HG03196 (cell line): ENCODE measurements at regions not wholly inside any gene's neighbourhood (a gene's known extent, or its start where the extent isn't known, plus 50 kb on each side); places are given as distances from the start of the nearest gene placed in this dataset.
"Not testable (repeated sequence)": the region's sequence is repeated elsewhere in the genome, so short reads cannot be mapped to it uniquely, and the experiment has no call there.

Source experiments
- ATAC-seq: cut with Tn5 transposase; IDR thresholded peaks from one replicate; pipeline ENCODE4 v1.9.1; 2021; ENCODE audit not compliant: unreplicated experiment

- ATAC-seq = not testable (repeated sequence)
Measured at GRCh38 chrX:909068-909467, 278.5 kb downstream of the SHOX start.

GRCh38 chrX:906586-906985 lies 276.0 kb downstream of the SHOX start:
- no peak for ATAC-seq

GRCh38 chrX:905848-906566 lies 275.4 kb downstream of the SHOX start:
- no peak for ATAC-seq

- no peak for ATAC-seq
Measured at GRCh38 chrX:903116-903515, 272.5 kb downstream of the SHOX start.

- ATAC-seq = no peak
Measured at GRCh38 chrX:896256-896655, 265.7 kb downstream of the SHOX start.

- no peak for ATAC-seq
Measured at GRCh38 chrX:889966-890651, 259.5 kb downstream of the SHOX start.

- not testable (repeated sequence) for ATAC-seq
Measured at GRCh38 chrX:887724-888123, 257.1 kb downstream of the SHOX start.

GRCh38 chrX:883588-883987 lies 253.0 kb downstream of the SHOX start:
- no peak for ATAC-seq

- ATAC-seq = not testable (repeated sequence)
Measured at GRCh38 chrX:879756-880698, 249.4 kb downstream of the SHOX start.

- ATAC-seq = no peak
Measured at GRCh38 chrX:874061-874460, 243.5 kb downstream of the SHOX start.

GRCh38 chrX:873016-873415 lies 242.4 kb downstream of the SHOX start:
- ATAC-seq = no peak

GRCh38 chrX:872090-872489 lies 241.5 kb downstream of the SHOX start:
- no peak for ATAC-seq

GRCh38 chrX:871626-872025 lies 241.0 kb downstream of the SHOX start:
- no peak for ATAC-seq

- ATAC-seq = no peak
Measured at GRCh38 chrX:867966-868647, 237.5 kb downstream of the SHOX start.

GRCh38 chrX:867502-867901 lies 236.9 kb downstream of the SHOX start:
- no peak for ATAC-seq

GRCh38 chrX:866441-866990 lies 235.9 kb downstream of the SHOX start:
- no peak for ATAC-seq

GRCh38 chrX:865422-865821 lies 234.8 kb downstream of the SHOX start:
- ATAC-seq = no peak

GRCh38 chrX:861921-862320 lies 231.3 kb downstream of the SHOX start:
- ATAC-seq = no peak

GRCh38 chrX:861340-861890 lies 230.8 kb downstream of the SHOX start:
- no peak for ATAC-seq

GRCh38 chrX:859329-859728 lies 228.7 kb downstream of the SHOX start:
- ATAC-seq = no peak
